Endothelial cell of umbilical vein (primary cell): ENCODE measurements at regions not wholly inside any gene's neighbourhood (a gene's known extent, or its start where the extent isn't known, plus 50 kb on each side); places are given as distances from the start of the nearest gene placed in this dataset.

Experiments used
- BruUV-seq: library from RNA; stranded (reverse); fragments of 400-500 nt; replicated peaks from 2 replicates; lab custom pipeline; 2021; lab: Mats Ljungman, UMichigan
- CTCF ChIA-PET: fragments of 300-600, 350-600 bp; sonication (Branson Sonifier 250); formaldehyde crosslinking; loops from one replicate; lab custom pipeline; 2021; ENCODE audit warnings: antibody characterized with exemption, inconsistent platforms; lab: Charles Lee
- POLR2A ChIA-PET: fragments of 300-600, 350-600 bp; sonication (Branson Sonifier 250); formaldehyde crosslinking; loops from one replicate; lab custom pipeline; 2021; ENCODE audit warnings: antibody characterized with exemption, inconsistent platforms; lab: Charles Lee
- DNase-seq: peaks from one replicate; pipeline ENCODE4 v3.0.0-alpha.2; 2011; ENCODE audit warnings: low read depth, low spot score
- FAIRE-seq: peaks from 2 replicates; lab custom pipeline; 2011; peaks lifted over from hg19 to GRCh38; lab: Jason Lieb, UNC
- H2AFZ ChIP-seq: 2 replicates; pipeline ENCODE4 v1.6.0; 2012; ENCODE audit warnings: low read depth, low read length, control low read depth, inconsistent platforms
- H3K27ac ChIP-seq: 2 replicates; pipeline ENCODE4 v1.5.1; 2011; ENCODE audit warnings: low read depth, mild to moderate bottlenecking, control low read depth, low read length, moderate library complexity; ENCODE audit not compliant: insufficient read depth
- H3K27me3 ChIP-seq, 2 experiments: 2 replicates each; pipeline versions ENCODE4 v1.6.0 to v1.6.1; 2011; ENCODE audit warnings: low read length in 2 of 2, mixed read lengths in 1 of 2; ENCODE audit not compliant: control insufficient read depth in 2 of 2, insufficient read depth in 2 of 2
- H3K36me3 ChIP-seq, 2 experiments: 2 replicates in 1 of 2; 3 replicates in 1 of 2; pipeline ENCODE4 v1.5.1; 2011; ENCODE audit warnings: low read length in 2 of 2, mild to moderate bottlenecking in 1 of 2, moderate library complexity in 1 of 2; ENCODE audit not compliant: control insufficient read depth in 2 of 2, insufficient read depth in 2 of 2; ENCODE audit errors: extremely low read depth in 1 of 2
- H3K4me1 ChIP-seq: 3 replicates; pipeline ENCODE4 v1.5.1; 2011; ENCODE audit warnings: mild to moderate bottlenecking, low read length; ENCODE audit not compliant: control insufficient read depth, insufficient read depth; ENCODE audit errors: extremely low read depth
- H3K4me2 ChIP-seq: 2 replicates; pipeline ENCODE4 v1.6.1; 2011; ENCODE audit warnings: low read length, control low read depth, mixed read lengths; ENCODE audit not compliant: insufficient read depth
- H3K4me3 ChIP-seq, 3 experiments: fragments of 200-600 bp in 1 of 3; sonication (generic), shearing (Covaris generic) in 1 of 3; replicated peaks in 1 of 3; 2 replicates each; pipeline ENCODE4 v1.5.1; 2011 to 2016; ENCODE audit warnings: control low read depth in 3 of 3, low read length in 3 of 3, mild to moderate bottlenecking in 2 of 3, inconsistent platforms in 1 of 3, low read depth in 1 of 3, moderate library complexity in 1 of 3; ENCODE audit not compliant: insufficient read depth in 1 of 3
- H3K79me2 ChIP-seq: 2 replicates; pipeline ENCODE4 v1.6.0; 2012; ENCODE audit warnings: low read length, inconsistent platforms; ENCODE audit not compliant: control insufficient read depth, insufficient read depth
- H3K9ac ChIP-seq: replicated peaks from 2 replicates; pipeline ENCODE3; 2011; ENCODE audit warnings: low read length, control low read depth; ENCODE audit not compliant: insufficient read depth; ENCODE audit errors: extremely low read depth
- H3K9me1 ChIP-seq: replicated peaks from 3 replicates; pipeline ENCODE4 v1.6.0; 2011; ENCODE audit warnings: mild to moderate bottlenecking, low read length; ENCODE audit not compliant: control insufficient read depth, insufficient read depth; ENCODE audit errors: extremely low read depth
- H3K9me3 ChIP-seq: replicated peaks from 2 replicates; pipeline ENCODE4 v1.5.1; 2012; ENCODE audit warnings: low read length, inconsistent platforms; ENCODE audit not compliant: control insufficient read depth, insufficient read depth
- H4K20me1 ChIP-seq: replicated peaks from 2 replicates; pipeline ENCODE3; 2011; ENCODE audit warnings: mild to moderate bottlenecking, low read length; ENCODE audit not compliant: control insufficient read depth, insufficient read depth; ENCODE audit errors: extremely low read depth
- EZH2 ChIP-seq: IDR thresholded peaks from 2 replicates; pipeline ENCODE4 v1.6.1; 2012; ENCODE audit warnings: borderline replicate concordance, low read depth, mild to moderate bottlenecking, moderate library complexity, low read length, inconsistent platforms; ENCODE audit not compliant: severe bottlenecking
- FOS ChIP-seq: IDR thresholded peaks from 2 replicates; pipeline ENCODE4 v1.6.1; 2011; ENCODE audit warnings: mild to moderate bottlenecking, low read length, moderate library complexity, borderline replicate concordance; ENCODE audit not compliant: insufficient read depth
- GATA2 ChIP-seq: IDR thresholded peaks from 2 replicates; pipeline ENCODE4 v1.7.0; 2011; ENCODE audit warnings: low read depth, mild to moderate bottlenecking, moderate library complexity, mixed read lengths, low read length; ENCODE audit not compliant: insufficient read length, insufficient read depth
- JUN ChIP-seq: IDR thresholded peaks from 2 replicates; pipeline ENCODE4 v1.6.1; 2011; ENCODE audit warnings: borderline replicate concordance, low read depth; ENCODE audit not compliant: insufficient read length, insufficient read depth
- MYC ChIP-seq: IDR thresholded peaks from one replicate; pipeline ENCODE4 v1.6.1; 2011; ENCODE audit warnings: mild to moderate bottlenecking, low read depth, low read length
- POLR2A ChIP-seq: IDR thresholded peaks from 2 replicates; pipeline ENCODE4 v1.6.1; 2012; ENCODE audit warnings: low read depth, mild to moderate bottlenecking, control low read depth, low read length
- POLR2AphosphoS5 ChIP-seq: IDR thresholded peaks from 2 replicates; pipeline ENCODE4 v1.6.1; 2012; ENCODE audit warnings: low read depth, mild to moderate bottlenecking, control low read depth, low read length, moderate library complexity; ENCODE audit not compliant: insufficient read depth
- dilution Hi-C: fragments of 300-500 bp; cut with MboI; formaldehyde crosslinking; loops from one replicate; pipeline ENCODE4 v1.15.0; 2019; ENCODE audit warnings: low sequenced_read_pairs; ENCODE audit not compliant: extremely low pct_ligation_motif_present
- intact Hi-C: fragments of 100-400 bp; cut with micrococcal nuclease; formaldehyde crosslinking; loops from one replicate; pipeline ENCODE4 v1.10.0; 2022
- TF ChIP-seq, protein P1 (sequence below): IDR thresholded peaks from 2 replicates; pipeline ENCODE4 v1.6.1; 2011; ENCODE audit not compliant: insufficient read depth, insufficient read length
- TF ChIP-seq, protein P2 (sequence below), 2 donors: IDR thresholded peaks; 1 replicate in 1 of 2; 2 replicates in 1 of 2; pipeline ENCODE4 v1.5.1; 2011; ENCODE audit warnings: low read length in 2 of 2, mild to moderate bottlenecking in 2 of 2, moderate library complexity in 2 of 2, control low read depth in 1 of 2, inconsistent platforms in 1 of 2, low read depth in 1 of 2; ENCODE audit not compliant: insufficient read depth in 1 of 2; ENCODE audit errors: extremely low read depth in 1 of 2

DNA sequence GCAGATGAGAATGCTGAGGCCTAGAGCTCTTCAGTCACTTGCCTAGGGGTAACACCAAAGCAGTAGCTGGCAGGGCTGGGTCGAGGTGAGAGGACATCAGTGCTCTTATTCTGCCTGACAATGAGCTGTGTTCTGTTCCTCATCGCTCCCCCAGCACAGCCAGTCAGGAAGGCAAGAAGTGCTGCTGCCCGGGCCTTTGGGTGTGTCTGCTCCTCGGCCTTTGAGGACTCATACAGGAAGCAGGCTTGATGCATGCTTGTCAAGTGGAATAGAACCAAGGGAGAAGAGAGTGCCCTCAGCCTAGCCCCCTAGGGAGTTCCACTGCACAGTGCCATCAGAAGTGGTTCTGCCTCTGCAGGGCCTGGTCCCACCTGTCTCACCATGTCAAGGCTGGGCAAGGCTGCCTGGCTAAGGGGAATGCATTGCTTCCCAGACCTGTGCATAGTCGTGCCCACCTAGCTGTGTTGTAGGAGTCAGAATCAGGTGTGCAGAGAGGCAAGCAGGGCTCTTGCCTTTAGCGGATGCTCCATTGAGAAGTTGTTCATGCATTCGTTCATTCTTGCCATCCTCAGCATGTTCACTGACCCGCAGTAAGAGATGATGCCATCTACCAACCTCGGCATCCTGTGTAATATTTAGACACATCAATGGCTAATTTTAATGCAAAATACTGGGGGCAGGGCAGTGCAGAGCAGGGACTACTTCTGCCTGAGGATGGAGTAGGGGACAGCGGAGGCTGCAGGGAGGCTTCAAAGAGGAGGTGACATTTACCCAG, 156.6 kb downstream of the RPS24 start:
- no peak for FAIRE-seq
- Histone ChIP-seq H2AFZ (no peak overlapping the region), H3K9ac (no peak overlapping the region), H3K79me2 (no peaks in the 10 kb centered on the region), H3K4me1 (no peaks in the 10 kb centered on the region), H3K4me3 (no peak overlapping the region), H3K36me3 (no peaks in the 10 kb centered on the region), H3K27me3 (peaks cover 0 to 6% of the 10 kb centered on the region in 2 experiments), H3K9me3 (no peaks in the 10 kb centered on the region), H3K4me2 (no peak overlapping the region), H3K9me1 (no peaks in the 10 kb centered on the region), H4K20me1 (no peaks in the 10 kb centered on the region), H3K27ac (no peak overlapping the region)
- CTCF ChIA-PET: no interaction called here
- POLR2A ChIA-PET: no interaction called here
- TF ChIP-seq POLR2A (no peak), GATA2 (no peak), POLR2AphosphoS5 (no peak)
- TF ChIP-seq, protein P1, sequence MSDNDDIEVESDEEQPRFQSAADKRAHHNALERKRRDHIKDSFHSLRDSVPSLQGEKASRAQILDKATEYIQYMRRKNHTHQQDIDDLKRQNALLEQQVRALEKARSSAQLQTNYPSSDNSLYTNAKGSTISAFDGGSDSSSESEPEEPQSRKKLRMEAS: no peak
- no TSS peak for BruUV-seq
- DNase-seq: no peak
- intact Hi-C loops: no loop called here
- dilution Hi-C loops: no loop called here

DNA sequence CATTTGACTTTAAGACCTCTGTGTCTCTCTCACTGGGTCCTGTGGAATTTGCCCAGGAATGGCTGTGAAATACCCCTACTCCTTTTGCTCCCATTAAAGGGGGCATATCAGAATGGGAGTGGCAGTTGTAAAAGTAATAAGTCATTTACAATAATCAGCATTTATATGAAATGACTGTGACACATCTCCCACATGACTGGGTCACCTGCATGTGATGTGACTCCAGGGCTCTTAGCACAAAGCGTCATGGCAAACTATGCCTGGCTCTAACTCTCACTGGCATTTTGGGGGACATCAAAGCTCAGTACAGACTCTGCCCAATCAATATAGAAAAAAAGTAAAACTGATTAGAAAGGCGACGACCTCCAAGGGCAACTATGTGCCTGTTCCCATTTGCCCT, 157.6 kb downstream of the RPS24 start:
- Histone ChIP-seq H3K27ac (no peak overlapping the region), H3K4me2 (no peak overlapping the region), H4K20me1 (no peaks in the 10 kb centered on the region), H3K4me3 (no peak overlapping the region), H3K9me1 (no peaks in the 10 kb centered on the region), H3K9me3 (no peaks in the 10 kb centered on the region), H3K4me1 (no peaks in the 10 kb centered on the region), H3K9ac (no peak overlapping the region), H3K27me3 (peaks cover 0 to 7% of the 10 kb centered on the region in 2 experiments), H3K36me3 (no peaks in the 10 kb centered on the region), H3K79me2 (no peaks in the 10 kb centered on the region), H2AFZ (no peak overlapping the region)
- TF ChIP-seq, protein P2, sequence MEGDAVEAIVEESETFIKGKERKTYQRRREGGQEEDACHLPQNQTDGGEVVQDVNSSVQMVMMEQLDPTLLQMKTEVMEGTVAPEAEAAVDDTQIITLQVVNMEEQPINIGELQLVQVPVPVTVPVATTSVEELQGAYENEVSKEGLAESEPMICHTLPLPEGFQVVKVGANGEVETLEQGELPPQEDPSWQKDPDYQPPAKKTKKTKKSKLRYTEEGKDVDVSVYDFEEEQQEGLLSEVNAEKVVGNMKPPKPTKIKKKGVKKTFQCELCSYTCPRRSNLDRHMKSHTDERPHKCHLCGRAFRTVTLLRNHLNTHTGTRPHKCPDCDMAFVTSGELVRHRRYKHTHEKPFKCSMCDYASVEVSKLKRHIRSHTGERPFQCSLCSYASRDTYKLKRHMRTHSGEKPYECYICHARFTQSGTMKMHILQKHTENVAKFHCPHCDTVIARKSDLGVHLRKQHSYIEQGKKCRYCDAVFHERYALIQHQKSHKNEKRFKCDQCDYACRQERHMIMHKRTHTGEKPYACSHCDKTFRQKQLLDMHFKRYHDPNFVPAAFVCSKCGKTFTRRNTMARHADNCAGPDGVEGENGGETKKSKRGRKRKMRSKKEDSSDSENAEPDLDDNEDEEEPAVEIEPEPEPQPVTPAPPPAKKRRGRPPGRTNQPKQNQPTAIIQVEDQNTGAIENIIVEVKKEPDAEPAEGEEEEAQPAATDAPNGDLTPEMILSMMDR (IDR thresholded peaks at IDR 0.05; ENCODE audit: extremely low read depth in 1 of 2, insufficient read depth in 1 of 2, low read depth in 1 of 2, low read length in 2 of 2): no peak
- TF ChIP-seq JUN: no peak
- TF ChIP-seq, protein P1: no peak
- TF ChIP-seq MYC: no peak
- no peak for TF ChIP-seq EZH2
- TF ChIP-seq FOS: no peak
- no peak for TF ChIP-seq POLR2A
- TF ChIP-seq GATA2: no peak
- TF ChIP-seq POLR2AphosphoS5: no peak
- FAIRE-seq: no peak
- no TSS peak for BruUV-seq
- DNase-seq: no peak
- POLR2A ChIA-PET: no interaction called here
- dilution Hi-C loops (no loop called here), intact Hi-C loops (no loop called here)
- CTCF ChIA-PET: no interaction called here
